ENCODE measurements at regions not wholly inside any gene's neighbourhood (a gene's known extent, or its start where the extent isn't known, plus 50 kb on each side); places are given as distances from the start of the nearest gene placed in this dataset.

GRCh38 chr3:117480525-117480924 lies 770.9 kb downstream of the TUSC7 start:
- FAIRE-seq, result no peak

DNA sequence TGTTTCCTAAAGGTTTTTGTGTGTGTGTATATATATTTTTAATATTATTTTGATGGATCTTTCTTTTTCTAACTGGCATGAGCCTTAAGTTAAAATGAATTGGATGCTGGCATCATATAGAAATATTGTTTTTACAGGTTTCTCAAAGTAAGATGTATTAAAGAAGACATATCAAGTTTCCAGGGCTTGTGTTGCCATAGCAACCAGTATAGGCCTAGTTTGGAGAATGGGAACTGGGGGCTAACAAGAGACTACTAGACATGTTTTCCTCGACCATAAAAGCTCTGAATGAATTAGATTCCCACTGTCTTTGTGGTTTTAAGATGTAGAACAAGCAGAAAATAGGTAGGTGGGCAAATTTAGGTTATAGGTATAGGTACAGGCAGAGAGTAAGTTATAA lies 771.4 kb downstream of the TUSC7 start:
- no peak for FAIRE-seq

- no peak for FAIRE-seq
Observed at GRCh38 chr3:117483839-117484238, 774.3 kb downstream of the TUSC7 start.

GRCh38 chr3:117485841-117486240 lies 776.3 kb downstream of the TUSC7 start:
- no peak for FAIRE-seq

DNA sequence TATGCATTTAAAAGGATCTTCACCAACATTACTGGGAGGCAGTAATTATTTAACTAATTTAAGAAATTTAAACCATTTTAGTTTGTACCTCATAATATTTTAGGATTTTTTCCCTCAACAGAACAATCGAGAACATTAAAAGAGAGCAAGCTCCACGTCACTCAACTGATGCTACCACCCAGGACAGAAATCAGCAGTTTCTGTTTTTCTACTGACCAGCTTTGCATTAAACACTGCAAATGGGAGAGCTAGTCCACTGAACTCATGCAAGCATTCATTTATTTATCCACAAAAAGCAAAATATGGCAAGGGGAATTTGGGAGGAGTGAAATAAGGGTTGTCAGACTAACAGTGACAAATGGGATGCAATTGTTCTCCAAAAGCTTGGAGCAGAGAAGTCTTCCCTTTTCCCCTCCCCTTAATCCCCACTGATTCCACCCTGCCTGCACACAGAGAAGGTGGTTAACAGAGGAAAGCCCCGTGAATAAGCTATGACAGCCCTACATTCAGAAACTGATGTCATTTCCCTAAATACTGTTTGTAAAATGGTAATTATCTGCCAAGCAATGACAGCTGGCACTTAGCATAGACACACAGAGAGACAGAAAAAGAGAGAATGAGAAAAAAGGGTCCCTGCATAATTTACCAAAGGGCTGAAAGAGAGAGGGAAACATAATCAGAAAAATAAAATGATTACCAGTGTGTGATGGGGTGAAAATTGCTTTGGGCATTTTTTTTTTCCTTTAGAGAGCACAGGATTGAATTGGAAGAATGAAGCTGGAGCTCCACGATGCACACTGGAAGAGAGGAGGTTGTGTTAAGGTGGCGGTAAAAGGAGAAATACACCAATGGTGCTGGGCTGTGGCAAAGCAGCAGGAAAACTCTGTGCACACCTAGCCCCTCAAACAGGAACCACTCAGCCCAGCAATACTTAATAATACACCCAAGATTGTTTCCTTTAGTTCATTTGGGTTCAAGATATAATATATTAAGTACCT lies 777.4 kb downstream of the TUSC7 start:
- FAIRE-seq, result no peak

- no peak for FAIRE-seq
Observed at GRCh38 chr3:117488983-117489382, 779.4 kb downstream of the TUSC7 start.

- peak; percentile 71 for FAIRE-seq
Observed at GRCh38 chr3:117489663-117490079, 780.1 kb downstream of the TUSC7 start.

- FAIRE-seq, result no peak
Observed at GRCh38 chr3:117490716-117491115, 781.1 kb downstream of the TUSC7 start.

DNA sequence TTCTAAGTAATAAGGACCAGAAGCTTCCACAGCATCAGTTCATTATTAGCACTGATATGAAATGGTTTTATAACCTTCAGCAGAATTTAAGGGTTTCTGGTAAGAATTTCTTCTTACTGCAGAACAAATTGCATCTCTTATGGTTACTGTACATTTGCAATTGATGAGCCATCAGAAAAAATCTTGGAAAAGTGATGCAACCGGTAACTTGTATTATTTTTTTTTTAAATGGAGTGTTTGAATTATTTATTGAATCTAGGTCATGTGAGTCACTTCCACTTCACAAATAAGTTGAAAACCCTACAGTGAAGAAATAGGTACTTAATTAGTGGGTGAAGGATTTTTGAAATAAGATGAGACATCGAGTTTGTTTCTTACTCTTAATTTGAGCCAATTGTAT lies 786.0 kb downstream of the TUSC7 start:
- FAIRE-seq, result no peak

DNA sequence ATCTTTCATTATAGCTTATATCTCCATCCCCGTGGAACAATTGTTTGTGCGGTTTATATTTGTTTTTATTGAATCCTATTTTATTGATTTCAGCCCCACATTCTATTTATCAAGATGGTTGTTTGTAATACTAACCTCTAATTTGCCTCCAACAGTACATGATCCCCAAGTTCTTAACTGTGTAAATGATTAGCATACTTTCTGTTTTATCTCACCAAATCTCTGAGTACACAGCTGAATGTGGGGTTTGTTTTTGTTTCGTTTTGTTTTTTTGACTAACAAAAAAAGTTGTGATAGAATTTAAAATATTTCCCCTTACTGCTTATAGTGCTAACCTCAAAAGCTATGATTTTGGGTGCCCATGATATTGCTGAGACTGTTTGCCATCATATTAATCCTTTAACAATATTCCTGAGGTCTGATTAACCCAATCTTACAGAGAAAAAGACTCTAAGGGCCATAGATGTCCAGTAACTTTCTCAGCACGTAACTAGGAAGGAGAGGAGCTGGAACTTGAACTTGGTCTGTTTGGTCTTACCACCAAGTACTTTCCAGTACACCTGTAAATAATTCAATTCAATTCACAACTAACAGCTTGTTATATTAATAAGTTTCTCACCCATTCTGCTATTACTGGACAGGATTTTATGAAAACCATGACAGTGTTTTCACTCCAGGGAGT lies 789.8 kb downstream of the TUSC7 start:
- no peak for FAIRE-seq

GRCh38 chr3:117507958-117508357 lies 798.4 kb downstream of the TUSC7 start:
- FAIRE-seq, result no peak

DNA sequence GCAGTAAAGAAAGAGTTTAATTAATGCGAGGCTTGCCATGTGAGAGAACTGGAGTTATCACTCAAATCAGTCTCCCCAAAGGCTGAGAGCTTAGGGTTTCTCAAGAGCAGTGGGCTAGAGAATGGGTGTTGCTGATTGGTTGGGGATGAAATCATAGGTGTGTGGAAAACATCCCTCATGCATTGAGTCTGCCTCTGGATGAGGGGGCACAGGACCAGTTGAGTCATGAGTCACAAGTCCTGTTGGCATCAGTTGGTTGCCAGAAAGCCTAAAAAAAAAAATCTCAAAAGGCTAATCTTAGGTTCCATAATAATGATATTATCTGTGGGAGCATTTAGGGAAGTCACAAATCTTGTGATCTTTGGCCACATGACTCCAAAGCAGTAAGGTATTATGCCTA lies 800.3 kb downstream of the TUSC7 start:
- no peak for FAIRE-seq

GRCh38 chr3:117510396-117510795 lies 800.8 kb downstream of the TUSC7 start:
- FAIRE-seq, result no peak

GRCh38 chr3:117512975-117513374 lies 803.4 kb downstream of the TUSC7 start:
- FAIRE-seq, result no peak

GRCh38 chr3:117515309-117515708 lies 805.7 kb downstream of the TUSC7 start:
- no peak for FAIRE-seq

DNA sequence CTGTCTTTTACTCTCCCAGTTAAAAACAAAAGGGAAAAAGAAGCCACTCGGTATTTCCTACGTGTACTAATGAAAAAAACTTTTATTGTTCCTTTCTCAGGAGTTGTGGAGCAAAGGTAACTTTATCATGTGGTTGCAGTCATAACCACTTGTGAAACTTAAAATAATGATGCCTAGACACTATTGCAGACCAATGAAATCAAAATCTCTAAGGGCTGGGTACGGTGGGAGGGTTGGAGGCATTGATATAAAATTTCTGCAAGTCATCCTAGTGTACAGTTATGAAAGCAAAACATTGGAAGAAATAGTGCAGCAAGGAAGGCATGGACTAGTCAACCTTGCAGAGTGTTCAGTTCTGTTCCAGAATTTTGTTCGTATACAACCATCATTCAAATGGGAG lies 808.8 kb downstream of the TUSC7 start:
- no peak for FAIRE-seq

DNA sequence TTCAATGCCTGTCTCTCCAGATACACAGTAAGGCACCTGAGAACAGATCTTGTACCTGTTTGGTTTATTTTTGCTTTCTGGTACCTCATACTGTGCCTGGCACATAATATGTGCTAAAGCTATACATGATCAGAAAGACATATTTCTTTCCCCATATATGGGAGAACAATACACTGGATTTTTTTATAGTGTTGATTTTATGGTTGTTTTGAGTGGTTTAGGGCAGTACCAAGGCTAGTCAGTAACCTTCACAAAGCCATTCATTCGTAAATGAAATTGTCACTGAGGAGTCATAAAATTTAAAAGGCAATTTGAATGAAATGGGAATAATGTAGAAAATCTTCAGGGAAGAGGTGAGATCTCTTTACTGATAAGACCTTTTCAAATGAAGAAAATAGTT lies 810.2 kb downstream of the TUSC7 start:
- FAIRE-seq, result no peak

GRCh38 chr3:117520582-117520981 lies 811.0 kb downstream of the TUSC7 start:
- FAIRE-seq, result no peak

DNA sequence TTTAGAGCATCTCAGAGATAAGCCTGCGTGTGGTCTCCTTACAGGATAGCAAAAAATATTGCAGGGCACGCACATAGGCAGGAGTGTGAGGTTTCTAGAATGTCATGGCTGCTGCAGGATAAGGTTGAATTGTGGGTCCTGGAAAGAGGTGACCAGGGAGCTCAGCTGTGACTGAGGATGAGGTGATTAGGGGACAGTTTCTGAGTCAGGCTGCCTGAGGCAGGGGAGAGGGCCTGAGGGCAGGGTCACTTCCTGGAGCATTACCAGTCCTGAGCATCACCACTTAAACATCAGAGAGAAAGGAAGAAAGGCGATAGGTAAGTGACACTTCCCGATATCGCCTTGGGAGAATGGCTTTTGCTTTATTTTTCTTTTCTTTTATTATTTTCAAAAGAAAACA lies 813.8 kb downstream of the TUSC7 start:
- no peak for FAIRE-seq

DNA sequence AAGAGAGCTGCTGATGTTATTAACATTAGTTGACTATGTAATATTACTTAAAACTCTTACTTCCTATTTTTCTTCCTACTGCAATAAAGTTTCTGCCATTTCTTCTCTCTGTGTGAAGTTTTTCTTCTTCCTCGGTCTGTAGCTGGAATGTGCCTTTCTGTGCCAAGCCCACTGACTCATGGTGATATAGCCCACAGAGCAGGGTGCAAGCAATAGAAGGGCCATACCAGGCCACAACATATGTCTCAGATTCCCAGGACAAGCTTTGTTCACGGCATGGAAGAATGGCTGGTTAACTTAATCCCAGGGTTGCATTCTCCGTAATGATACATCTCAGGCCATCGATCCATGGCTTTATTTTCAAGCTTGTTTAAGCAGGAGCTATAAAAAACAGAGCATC lies 815.3 kb downstream of the TUSC7 start:
- FAIRE-seq, result no peak

- no peak for FAIRE-seq
Observed at GRCh38 chr3:117526470-117527079, 817.0 kb downstream of the TUSC7 start.

DNA sequence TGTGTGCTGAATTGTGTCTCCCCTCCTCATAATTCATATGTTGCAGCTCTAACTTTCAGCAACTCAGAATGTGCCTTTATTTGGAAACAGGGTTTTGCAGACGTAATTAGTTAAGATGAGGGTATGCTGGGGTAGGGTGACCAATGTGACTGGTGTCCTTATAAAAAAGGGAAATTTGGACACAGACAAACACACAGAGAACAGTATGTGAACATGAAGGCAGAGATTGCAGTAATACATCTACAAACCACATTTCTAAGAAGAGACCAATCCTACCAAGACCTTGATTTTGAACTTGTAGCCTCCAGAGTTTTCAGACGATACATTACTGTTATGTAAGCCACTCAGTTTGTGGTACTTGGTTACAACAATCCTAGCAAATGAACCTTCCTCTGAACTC lies 817.8 kb downstream of the TUSC7 start:
- FAIRE-seq, result no peak

- FAIRE-seq, result no peak
Observed at GRCh38 chr3:117528688-117529087, 819.1 kb downstream of the TUSC7 start.

Data from colon (tissue), 2 donors.